ENCODE measurements at regions not wholly inside any gene's neighbourhood (a gene's known extent, or its start where the extent isn't known, plus 50 kb on each side); places are given as distances from the start of the nearest gene placed in this dataset.

- TF ChIP-seq ZNF274 (IDR thresholded peaks at IDR 0.05; ENCODE audit: low read depth, low read length) (no peak), SUZ12 (IDR thresholded peaks at IDR 0.05; ENCODE audit: extremely low read depth, insufficient read depth, insufficient read length) (no peak)
These were observed 421.3 kb downstream of the PYDC2 start for GRCh38 chr3:191882289-191882688.

Data from NT2/D1 (cell line).